ENCODE measurements at regions not wholly inside any gene's neighbourhood (a gene's known extent, or its start where the extent isn't known, plus 50 kb on each side); places are given as distances from the start of the nearest gene placed in this dataset.

GRCh38 chr2:56014046-56014730, 90.6 kb upstream of the EFEMP1 start:
- H3K9me1 ChIP-seq (ENCODE audit: control insufficient read depth, extremely low read depth, insufficient read depth, low read length) = no peaks in the 10 kb centered on the region
- H3K4me1 ChIP-seq (ENCODE audit: control insufficient read depth, extremely low read depth, insufficient read depth, low read length) = no peaks in the 10 kb centered on the region
- FAIRE-seq (no peak), DNase-seq (ENCODE audit: low read depth, low spot score) (no peak)
- H3K27ac ChIP-seq (ENCODE audit: control insufficient read depth, insufficient read depth, low read length) = no peak overlapping the region
- no peaks in the 10 kb centered on the region for H3K9me3 ChIP-seq (ENCODE audit: control insufficient read depth, low read depth, low read length)
- no peak overlapping the region for H3K4me2 ChIP-seq (ENCODE audit: control insufficient read depth, extremely low read depth, insufficient read depth, low read depth, low read length)
- TF ChIP-seq, protein P1, sequence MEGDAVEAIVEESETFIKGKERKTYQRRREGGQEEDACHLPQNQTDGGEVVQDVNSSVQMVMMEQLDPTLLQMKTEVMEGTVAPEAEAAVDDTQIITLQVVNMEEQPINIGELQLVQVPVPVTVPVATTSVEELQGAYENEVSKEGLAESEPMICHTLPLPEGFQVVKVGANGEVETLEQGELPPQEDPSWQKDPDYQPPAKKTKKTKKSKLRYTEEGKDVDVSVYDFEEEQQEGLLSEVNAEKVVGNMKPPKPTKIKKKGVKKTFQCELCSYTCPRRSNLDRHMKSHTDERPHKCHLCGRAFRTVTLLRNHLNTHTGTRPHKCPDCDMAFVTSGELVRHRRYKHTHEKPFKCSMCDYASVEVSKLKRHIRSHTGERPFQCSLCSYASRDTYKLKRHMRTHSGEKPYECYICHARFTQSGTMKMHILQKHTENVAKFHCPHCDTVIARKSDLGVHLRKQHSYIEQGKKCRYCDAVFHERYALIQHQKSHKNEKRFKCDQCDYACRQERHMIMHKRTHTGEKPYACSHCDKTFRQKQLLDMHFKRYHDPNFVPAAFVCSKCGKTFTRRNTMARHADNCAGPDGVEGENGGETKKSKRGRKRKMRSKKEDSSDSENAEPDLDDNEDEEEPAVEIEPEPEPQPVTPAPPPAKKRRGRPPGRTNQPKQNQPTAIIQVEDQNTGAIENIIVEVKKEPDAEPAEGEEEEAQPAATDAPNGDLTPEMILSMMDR (optimal IDR thresholded peaks at IDR 0.05 in 1 of 3, IDR thresholded peaks at IDR 0.05 in 1 of 3, conservative IDR thresholded peaks at IDR 0.05 in 1 of 3; ENCODE audit: extremely low read depth in 1 of 3, insufficient read depth in 2 of 3, low read length in 3 of 3) = no peak
- TF ChIP-seq EZH2 (IDR thresholded peaks at IDR 0.05; ENCODE audit: low read length) = no peak
- dilution Hi-C loops (cut with MboI; ENCODE audit: extremely low pct_ligation_motif_present, low sequenced_read_pairs) = no loop called here
- H4K20me1 ChIP-seq (ENCODE audit: control insufficient read depth, extremely low read depth, insufficient read depth, low read length) = no peaks in the 10 kb centered on the region
- H3K4me3 ChIP-seq (ENCODE audit: control insufficient read depth in 2 of 3, extremely low read depth in 1 of 3, insufficient read depth in 2 of 3, low read depth in 1 of 3, low read length in 3 of 3) = no peak overlapping the region
- H3K79me2 ChIP-seq (ENCODE audit: control insufficient read depth, insufficient read depth, low read length) = no peaks in the 10 kb centered on the region
- H2AFZ ChIP-seq (ENCODE audit: control insufficient read depth, low read length) = no peak overlapping the region
- H3K36me3 ChIP-seq (ENCODE audit: control insufficient read depth in 2 of 2, extremely low read depth in 1 of 2, insufficient read depth in 2 of 2, low read length in 2 of 2) = no peaks in the 10 kb centered on the region
- H3K9ac ChIP-seq (ENCODE audit: control insufficient read depth, extremely low read depth, insufficient read depth, low read length) = no peak overlapping the region
- no peaks in the 10 kb centered on the region for H3K27me3 ChIP-seq (ENCODE audit: control insufficient read depth, extremely low read depth, insufficient read depth, low read length)

GRCh38 chr2:56015711-56016115, 92.1 kb upstream of the EFEMP1 start:
- no peaks in the 10 kb centered on the region for H3K79me2 ChIP-seq (ENCODE audit: control insufficient read depth, insufficient read depth, low read length)
- dilution Hi-C loops (cut with MboI; ENCODE audit: extremely low pct_ligation_motif_present, low sequenced_read_pairs) = no loop called here
- no peak overlapping the region for H3K4me3 ChIP-seq (ENCODE audit: control insufficient read depth in 2 of 3, extremely low read depth in 1 of 3, insufficient read depth in 2 of 3, low read depth in 1 of 3, low read length in 3 of 3)
- H3K27ac ChIP-seq (ENCODE audit: control insufficient read depth, insufficient read depth, low read length) = no peak overlapping the region
- DNase-seq (ENCODE audit: low read depth, low spot score) = no peak
- no peak overlapping the region for H3K9ac ChIP-seq (ENCODE audit: control insufficient read depth, extremely low read depth, insufficient read depth, low read length)
- no peaks in the 10 kb centered on the region for H3K4me1 ChIP-seq (ENCODE audit: control insufficient read depth, extremely low read depth, insufficient read depth, low read length)
- H3K36me3 ChIP-seq (ENCODE audit: control insufficient read depth in 2 of 2, extremely low read depth in 1 of 2, insufficient read depth in 2 of 2, low read length in 2 of 2) = no peaks in the 10 kb centered on the region
- FAIRE-seq = no peak
- H3K9me1 ChIP-seq (ENCODE audit: control insufficient read depth, extremely low read depth, insufficient read depth, low read length) = no peaks in the 10 kb centered on the region
- H3K4me2 ChIP-seq (ENCODE audit: control insufficient read depth, extremely low read depth, insufficient read depth, low read depth, low read length) = no peak overlapping the region
- TF ChIP-seq EZH2 (IDR thresholded peaks at IDR 0.05; ENCODE audit: low read length) = no peak
- TF ChIP-seq, protein P1 (optimal IDR thresholded peaks at IDR 0.05 in 1 of 3, IDR thresholded peaks at IDR 0.05 in 1 of 3, conservative IDR thresholded peaks at IDR 0.05 in 1 of 3; ENCODE audit: extremely low read depth in 1 of 3, insufficient read depth in 2 of 3, low read length in 3 of 3) = no peak
- no peaks in the 10 kb centered on the region for H3K27me3 ChIP-seq (ENCODE audit: control insufficient read depth, extremely low read depth, insufficient read depth, low read length)
- no peaks in the 10 kb centered on the region for H3K9me3 ChIP-seq (ENCODE audit: control insufficient read depth, low read depth, low read length)
- H4K20me1 ChIP-seq (ENCODE audit: control insufficient read depth, extremely low read depth, insufficient read depth, low read length) = no peaks in the 10 kb centered on the region
- H2AFZ ChIP-seq (ENCODE audit: control insufficient read depth, low read length) = peak overlapping the region; percentile 5
